Mesendoderm (in vitro differentiated cells): ENCODE measurements at regions not wholly inside any gene's neighbourhood (a gene's known extent, or its start where the extent isn't known, plus 50 kb on each side); places are given as distances from the start of the nearest gene placed in this dataset.

Experiments used
- DNase-seq: peaks from one replicate; pipeline ENCODE4 v3.0.0; 2013
- H2AK5ac ChIP-seq: 2 replicates; pipeline ENCODE4 v1.6.1; 2013; ENCODE audit warnings: low read length, inconsistent platforms
- H2BK120ac ChIP-seq: 2 replicates; pipeline ENCODE4 v1.6.1; 2013; ENCODE audit warnings: low read depth, mild to moderate bottlenecking, low read length, moderate library complexity, mixed read lengths
- H2BK15ac ChIP-seq: replicated peaks from 2 replicates; pipeline ENCODE4 v1.6.1; 2013; ENCODE audit warnings: low read depth, mild to moderate bottlenecking, moderate library complexity
- H2BK5ac ChIP-seq: 2 replicates; pipeline ENCODE4 v1.6.1; 2013; ENCODE audit warnings: low read length, inconsistent platforms
- H3K18ac ChIP-seq: 2 replicates; pipeline ENCODE4 v1.6.1; 2013; ENCODE audit warnings: mild to moderate bottlenecking, low read length, mixed read lengths
- H3K23ac ChIP-seq: one replicate; pipeline ENCODE4 v1.6.1; 2013; ENCODE audit warnings: low read length
- H3K27ac ChIP-seq: 2 replicates; pipeline ENCODE4 v1.5.1; 2013; ENCODE audit warnings: low read depth, mild to moderate bottlenecking, inconsistent platforms, low read length, moderate library complexity
- H3K27me3 ChIP-seq: 2 replicates; pipeline ENCODE4 v1.6.1; 2013; ENCODE audit warnings: low read length, control low read depth, mild to moderate bottlenecking, inconsistent platforms; ENCODE audit not compliant: insufficient read depth, poor library complexity
- H3K36me3 ChIP-seq: 2 replicates; pipeline ENCODE4 v1.6.1; 2013; ENCODE audit warnings: low read length, inconsistent platforms; ENCODE audit not compliant: control insufficient read depth, insufficient read depth
- H3K4ac ChIP-seq: one replicate; pipeline ENCODE4 v1.6.1; 2013; ENCODE audit warnings: low read depth, mild to moderate bottlenecking, low read length, moderate library complexity
- H3K4me1 ChIP-seq: 2 replicates; pipeline ENCODE4 v1.6.1; 2013; ENCODE audit warnings: low read depth, low read length, inconsistent platforms; ENCODE audit not compliant: control insufficient read depth
- H3K4me2 ChIP-seq: 2 replicates; pipeline ENCODE4 v1.6.1; 2013; ENCODE audit warnings: low read length
- H3K4me3 ChIP-seq: 2 replicates; pipeline ENCODE4 v1.5.1; 2013; ENCODE audit warnings: mild to moderate bottlenecking, low read length
- H3K56ac ChIP-seq: one replicate; pipeline ENCODE4 v1.6.1; 2013; ENCODE audit warnings: low read length
- H3K79me1 ChIP-seq: 2 replicates; pipeline ENCODE4 v1.6.1; 2013; ENCODE audit warnings: low read length, inconsistent platforms
- H3K79me2 ChIP-seq: 2 replicates; pipeline ENCODE4 v1.6.1; 2013; ENCODE audit warnings: mild to moderate bottlenecking, low read length; ENCODE audit not compliant: control insufficient read depth, insufficient read depth
- H3K9ac ChIP-seq: 2 replicates; pipeline ENCODE4 v1.6.1; 2013; ENCODE audit warnings: low read length, inconsistent platforms
- H4K5ac ChIP-seq: one replicate; pipeline ENCODE4 v1.6.1; 2013; ENCODE audit warnings: low read length
- H4K8ac ChIP-seq: one replicate; pipeline ENCODE4 v1.6.1; 2013; ENCODE audit warnings: low read depth, mild to moderate bottlenecking, control low read depth, low read length, moderate library complexity
- WGBS: extraction: QIAGEN DNeasy Blood & Tissue Kit; methylation state at CpG from one replicate; pipeline ENCODE4 v1.1.7; 2013; ENCODE audit warnings: low lambda C conversion rate, missing lambda C conversion rate; ENCODE audit not compliant: insufficient coverage; ENCODE audit errors: extremely low coverage; 5-methylcytosine and 5-hydroxymethylcytosine counted together

DNA sequence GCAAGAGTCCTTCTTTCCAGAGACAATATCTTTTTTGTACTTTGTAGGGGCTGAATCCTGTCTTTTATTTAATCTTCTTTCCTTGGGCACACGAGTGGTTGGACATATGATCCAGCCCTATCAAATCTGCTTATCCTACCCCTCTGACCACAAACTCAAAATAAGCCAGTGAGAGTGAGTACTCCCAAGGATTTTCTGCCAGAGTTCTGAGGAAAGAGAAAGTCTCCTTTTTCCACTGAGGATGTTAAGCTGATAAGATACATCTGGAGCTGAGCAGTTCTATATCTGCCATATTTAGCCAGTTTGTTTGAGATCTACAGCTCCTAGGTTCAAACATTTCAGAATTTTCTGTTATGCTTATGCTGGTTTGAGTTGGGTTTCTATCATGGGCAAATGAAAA, 134.8 kb upstream of the NWD2 start:
- Histone ChIP-seq H3K9ac (no peak overlapping the region), H4K8ac (no peak overlapping the region), H3K79me1 (no peaks in the 10 kb centered on the region), H3K27ac (no peak overlapping the region), H3K4me1 (no peaks in the 10 kb centered on the region), H3K27me3 (no peaks in the 10 kb centered on the region), H2BK15ac (no peak overlapping the region), H2BK120ac (no peak overlapping the region), H3K18ac (no peak overlapping the region), H3K23ac (no peak overlapping the region), H2BK5ac (no peak overlapping the region), H3K56ac (no peak overlapping the region), H3K36me3 (no peaks in the 10 kb centered on the region), H2AK5ac (no peak overlapping the region), H4K5ac (no peak overlapping the region), H3K79me2 (no peaks in the 10 kb centered on the region), H3K4me3 (no peak overlapping the region), H3K4me2 (no peak overlapping the region), H3K4ac (no peak overlapping the region)
- DNase-seq: no peak
- no CpG with 5 or more reads among the region's 1 CpG for WGBS

GRCh38 chr4:37124800-37125199, 119.7 kb upstream of the NWD2 start:
- DNase-seq: no peak
- Histone ChIP-seq H3K4me2 (no peak overlapping the region), H3K4me3 (no peak overlapping the region), H3K9ac (no peak overlapping the region), H3K4ac (no peak overlapping the region), H4K8ac (no peak overlapping the region), H3K36me3 (no peaks in the 10 kb centered on the region), H3K79me1 (no peaks in the 10 kb centered on the region), H3K27me3 (no peaks in the 10 kb centered on the region), H3K56ac (no peak overlapping the region), H3K18ac (no peak overlapping the region), H3K4me1 (no peaks in the 10 kb centered on the region), H3K79me2 (no peaks in the 10 kb centered on the region), H3K23ac (no peak overlapping the region), H2BK15ac (no peak overlapping the region), H2BK120ac (no peak overlapping the region), H2AK5ac (no peak overlapping the region), H4K5ac (no peak overlapping the region), H3K27ac (no peak overlapping the region), H2BK5ac (no peak overlapping the region)
- WGBS: no CpG with 5 or more reads among the region's 4 CpGs

DNA sequence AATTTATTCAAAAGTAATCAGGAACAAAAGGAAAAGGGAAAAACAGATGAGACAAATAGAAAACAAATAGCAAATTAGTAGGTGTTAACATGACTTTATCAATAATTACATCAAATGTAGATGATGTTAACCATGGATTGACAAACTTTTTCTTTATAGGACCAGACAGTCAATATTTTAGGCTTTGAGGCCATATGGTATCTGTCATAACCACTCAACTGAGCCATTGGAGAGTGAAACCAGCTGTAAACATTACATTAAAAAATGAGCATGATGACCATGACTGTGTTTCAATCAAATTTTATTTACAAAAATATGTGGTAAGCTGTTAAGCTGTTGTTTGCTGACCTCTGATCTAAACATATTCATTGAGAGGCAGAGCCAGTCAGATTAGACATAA, 118.5 kb upstream of the NWD2 start:
- H3K27ac ChIP-seq: no peak overlapping the region
- no peak overlapping the region for H4K8ac ChIP-seq
- H2BK5ac ChIP-seq: no peak overlapping the region
- no peak overlapping the region for H3K4me2 ChIP-seq
- no peaks in the 10 kb centered on the region for H3K4me1 ChIP-seq
- H3K23ac ChIP-seq: no peak overlapping the region
- no peaks in the 10 kb centered on the region for H3K27me3 ChIP-seq
- H3K56ac ChIP-seq: no peak overlapping the region
- no peak for DNase-seq
- H2BK15ac ChIP-seq: no peak overlapping the region
- no peak overlapping the region for H4K5ac ChIP-seq
- H3K79me2 ChIP-seq: no peaks in the 10 kb centered on the region
- no peak overlapping the region for H2AK5ac ChIP-seq
- no peak overlapping the region for H3K4me3 ChIP-seq
- H3K9ac ChIP-seq: no peak overlapping the region
- no peak overlapping the region for H2BK120ac ChIP-seq
- no peaks in the 10 kb centered on the region for H3K36me3 ChIP-seq
- no peak overlapping the region for H3K4ac ChIP-seq
- H3K18ac ChIP-seq: no peak overlapping the region
- no peaks in the 10 kb centered on the region for H3K79me1 ChIP-seq

DNA sequence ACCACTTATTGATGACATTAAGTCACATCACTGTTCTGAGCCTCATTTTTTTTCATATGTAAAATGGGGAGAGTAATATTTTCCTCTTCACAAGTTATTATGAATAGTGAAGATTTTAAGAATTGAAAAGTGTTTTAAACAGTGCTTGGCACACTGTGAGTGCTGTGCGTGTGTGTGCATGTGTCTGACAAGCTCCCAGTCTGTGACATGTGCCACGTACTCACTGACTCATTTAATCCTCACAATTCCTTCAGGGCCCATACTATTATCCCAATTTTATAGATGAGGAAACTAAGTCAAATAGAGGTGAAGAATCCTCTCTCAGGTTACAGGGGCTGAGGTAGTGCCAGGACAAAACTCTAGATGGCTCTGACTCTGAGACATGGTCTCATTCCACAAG, 114.1 kb upstream of the NWD2 start:
- no peaks in the 10 kb centered on the region for H3K79me2 ChIP-seq
- H3K4ac ChIP-seq: no peak overlapping the region
- H2AK5ac ChIP-seq: no peak overlapping the region
- no peak overlapping the region for H3K23ac ChIP-seq
- no peak overlapping the region for H2BK15ac ChIP-seq
- no peaks in the 10 kb centered on the region for H3K79me1 ChIP-seq
- no peak overlapping the region for H3K4me3 ChIP-seq
- no peak overlapping the region for H4K5ac ChIP-seq
- no peak overlapping the region for H3K18ac ChIP-seq
- no CpG with 5 or more reads among the region's 2 CpGs for WGBS
- H2BK120ac ChIP-seq: no peak overlapping the region
- H2BK5ac ChIP-seq: no peak overlapping the region
- H3K27me3 ChIP-seq: no peaks in the 10 kb centered on the region
- no peak overlapping the region for H3K4me2 ChIP-seq
- no peak overlapping the region for H3K56ac ChIP-seq
- no peaks in the 10 kb centered on the region for H3K4me1 ChIP-seq
- H3K9ac ChIP-seq: no peak overlapping the region
- no peak overlapping the region for H3K27ac ChIP-seq
- no peak overlapping the region for H4K8ac ChIP-seq
- DNase-seq: no peak
- no peaks in the 10 kb centered on the region for H3K36me3 ChIP-seq

DNA sequence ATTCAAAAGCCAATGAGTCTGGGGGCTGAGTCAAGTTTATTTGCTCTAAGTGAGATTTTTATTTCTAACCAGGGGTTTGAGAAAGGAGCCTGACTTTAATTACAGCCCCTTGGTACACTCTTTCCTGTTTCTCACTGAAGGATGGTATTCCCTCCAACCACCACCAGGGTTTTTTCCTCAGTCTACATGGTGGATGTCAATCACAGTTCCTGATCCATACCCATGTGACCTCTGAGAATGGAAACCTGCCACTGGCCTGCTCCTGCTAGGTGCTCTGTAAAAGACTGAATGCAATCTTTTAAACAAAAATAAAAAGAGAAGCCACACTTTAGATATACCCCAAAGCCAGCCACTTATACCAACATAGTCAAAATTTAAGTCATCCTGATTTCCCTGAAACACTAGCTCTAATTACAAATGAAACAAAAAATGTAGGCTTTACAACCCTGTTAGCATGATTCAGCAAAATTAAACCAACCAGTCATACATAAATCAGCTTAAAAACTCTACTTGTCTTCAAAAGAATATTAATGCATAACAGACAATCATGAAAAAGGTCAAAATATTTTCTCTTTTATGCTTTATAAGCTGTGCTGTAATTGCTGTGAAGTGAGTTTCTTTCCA, 112.1 kb upstream of the NWD2 start:
- Histone ChIP-seq H3K36me3 (no peaks in the 10 kb centered on the region), H3K4me3 (no peak overlapping the region), H3K9ac (no peak overlapping the region), H2BK5ac (no peak overlapping the region), H3K23ac (no peak overlapping the region), H3K4ac (no peak overlapping the region), H4K8ac (no peak overlapping the region), H3K27ac (no peak overlapping the region), H3K79me1 (no peaks in the 10 kb centered on the region), H3K27me3 (no peaks in the 10 kb centered on the region), H3K4me1 (no peaks in the 10 kb centered on the region), H4K5ac (no peak overlapping the region), H3K18ac (no peak overlapping the region), H3K4me2 (no peak overlapping the region), H2BK15ac (no peak overlapping the region), H3K56ac (no peak overlapping the region), H2AK5ac (no peak overlapping the region), H3K79me2 (no peaks in the 10 kb centered on the region), H2BK120ac (no peak overlapping the region)
- DNase-seq: peak; percentile 37

DNA sequence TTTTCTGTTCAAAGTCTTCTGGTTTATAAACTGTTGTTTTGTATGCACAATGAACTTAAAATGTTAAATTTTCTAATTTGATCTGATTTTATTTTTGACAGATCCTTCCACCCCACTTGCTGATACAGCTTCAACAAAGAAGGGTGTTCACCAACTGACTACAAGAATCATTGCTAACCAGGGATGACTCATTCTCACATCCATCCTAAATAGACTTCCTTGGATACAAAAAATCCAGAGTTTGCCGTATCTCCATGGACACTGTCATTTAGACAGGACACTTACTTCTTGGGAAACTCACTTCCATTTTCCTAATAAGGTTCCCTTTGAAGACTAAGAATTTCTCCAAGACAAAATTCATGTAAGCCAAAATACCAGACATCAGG, 111.6 kb upstream of the NWD2 start:
- no CpG with 5 or more reads among the region's 1 CpG for WGBS
- H3K56ac ChIP-seq: no peak overlapping the region
- no peak overlapping the region for H3K4me2 ChIP-seq
- H3K18ac ChIP-seq: no peak overlapping the region
- H3K4me3 ChIP-seq: no peak overlapping the region
- no peak overlapping the region for H2BK5ac ChIP-seq
- no peaks in the 10 kb centered on the region for H3K4me1 ChIP-seq
- H2BK120ac ChIP-seq: no peak overlapping the region
- no peak overlapping the region for H2BK15ac ChIP-seq
- H3K79me2 ChIP-seq: no peaks in the 10 kb centered on the region
- H4K8ac ChIP-seq: no peak overlapping the region
- no peak overlapping the region for H2AK5ac ChIP-seq
- no peak overlapping the region for H3K23ac ChIP-seq
- no peak overlapping the region for H3K9ac ChIP-seq
- no peak overlapping the region for H3K27ac ChIP-seq
- no peaks in the 10 kb centered on the region for H3K27me3 ChIP-seq
- H4K5ac ChIP-seq: no peak overlapping the region
- H3K4ac ChIP-seq: no peak overlapping the region
- H3K36me3 ChIP-seq: no peaks in the 10 kb centered on the region
- DNase-seq: no peak
- no peaks in the 10 kb centered on the region for H3K79me1 ChIP-seq
